HFF-Myc (cell line): ENCODE measurements at regions not wholly inside any gene's neighbourhood (a gene's known extent, or its start where the extent isn't known, plus 50 kb on each side); places are given as distances from the start of the nearest gene placed in this dataset.

ENCODE experiments used
- DNase-seq: peaks from one replicate; pipeline ENCODE4 v3.0.0-alpha.2; 2011; ENCODE audit warnings: low read depth; ENCODE audit errors: extremely low read depth
- H3K4me3 ChIP-seq: replicated peaks from 2 replicates; pipeline ENCODE4 v1.5.1; 2011; ENCODE audit warnings: low read depth, mild to moderate bottlenecking, control low read depth, low read length
- TF ChIP-seq, protein P1 (sequence below): IDR thresholded peaks from 2 replicates; pipeline ENCODE4 v1.5.1; 2012; ENCODE audit warnings: mild to moderate bottlenecking, low read depth, low read length, control low read depth; ENCODE audit errors: missing control alignments

DNA sequence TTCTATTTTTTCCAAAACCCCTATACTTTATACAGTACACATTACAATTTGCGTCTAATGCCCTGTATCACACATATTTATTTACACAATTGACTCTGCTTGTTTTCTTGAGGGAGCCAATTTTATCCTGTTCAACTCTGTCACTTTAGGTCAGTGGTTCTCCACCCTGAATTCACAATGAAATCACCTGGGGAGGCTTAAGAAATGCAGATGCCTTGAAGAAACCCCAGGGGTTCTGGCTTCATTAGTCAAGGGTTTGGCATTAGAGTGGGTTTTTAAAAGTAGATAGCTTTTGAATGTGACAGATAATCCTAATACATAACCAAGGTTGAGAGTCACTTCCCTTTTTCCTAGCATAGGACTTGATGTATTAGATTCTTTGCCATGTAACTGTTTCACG lies 398.6 kb upstream of the ERCC4 start:
- TF ChIP-seq, protein P1, sequence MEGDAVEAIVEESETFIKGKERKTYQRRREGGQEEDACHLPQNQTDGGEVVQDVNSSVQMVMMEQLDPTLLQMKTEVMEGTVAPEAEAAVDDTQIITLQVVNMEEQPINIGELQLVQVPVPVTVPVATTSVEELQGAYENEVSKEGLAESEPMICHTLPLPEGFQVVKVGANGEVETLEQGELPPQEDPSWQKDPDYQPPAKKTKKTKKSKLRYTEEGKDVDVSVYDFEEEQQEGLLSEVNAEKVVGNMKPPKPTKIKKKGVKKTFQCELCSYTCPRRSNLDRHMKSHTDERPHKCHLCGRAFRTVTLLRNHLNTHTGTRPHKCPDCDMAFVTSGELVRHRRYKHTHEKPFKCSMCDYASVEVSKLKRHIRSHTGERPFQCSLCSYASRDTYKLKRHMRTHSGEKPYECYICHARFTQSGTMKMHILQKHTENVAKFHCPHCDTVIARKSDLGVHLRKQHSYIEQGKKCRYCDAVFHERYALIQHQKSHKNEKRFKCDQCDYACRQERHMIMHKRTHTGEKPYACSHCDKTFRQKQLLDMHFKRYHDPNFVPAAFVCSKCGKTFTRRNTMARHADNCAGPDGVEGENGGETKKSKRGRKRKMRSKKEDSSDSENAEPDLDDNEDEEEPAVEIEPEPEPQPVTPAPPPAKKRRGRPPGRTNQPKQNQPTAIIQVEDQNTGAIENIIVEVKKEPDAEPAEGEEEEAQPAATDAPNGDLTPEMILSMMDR: no peak
- no peak overlapping the region for H3K4me3 ChIP-seq
- DNase-seq: no peak

DNA sequence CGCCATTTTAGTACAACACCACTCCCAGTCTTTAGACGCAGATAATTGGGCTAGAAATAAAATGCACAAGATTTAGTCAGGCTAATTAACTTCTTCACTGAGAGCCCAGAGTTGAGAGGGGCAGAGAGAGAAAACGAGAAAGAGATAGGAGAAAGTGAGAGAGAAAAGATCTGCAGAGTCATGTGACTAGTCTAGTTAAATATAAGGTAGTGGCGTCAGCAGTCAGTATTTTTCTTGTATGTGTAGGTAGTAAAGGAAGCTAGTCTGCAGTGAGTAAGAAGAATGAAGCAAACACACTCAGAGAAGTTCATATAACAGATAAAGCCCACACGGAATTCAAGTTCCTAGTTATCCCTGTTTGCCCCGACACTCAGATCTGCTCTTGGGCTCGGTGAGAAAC lies 392.6 kb upstream of the ERCC4 start:
- DNase-seq: no peak
- TF ChIP-seq, protein P1: no peak
- no peak overlapping the region for H3K4me3 ChIP-seq

DNA sequence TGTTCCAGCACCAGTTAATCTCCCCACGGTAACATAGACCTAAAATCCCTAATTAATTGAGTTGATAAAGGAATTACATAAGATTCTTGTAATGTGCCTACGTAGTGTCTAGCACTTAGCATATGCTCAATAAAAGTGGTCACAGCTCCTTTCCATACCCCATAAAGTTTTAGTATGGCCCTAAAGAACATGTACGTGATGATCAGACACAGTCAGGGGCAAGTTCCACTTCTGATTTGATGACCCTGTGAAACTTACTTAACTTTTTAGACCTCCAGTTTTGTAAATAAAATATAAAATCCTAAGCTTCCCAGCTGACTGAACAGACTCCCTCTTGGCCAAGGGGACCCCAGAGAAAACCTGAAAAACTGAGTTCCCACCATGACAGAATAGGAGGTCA lies 391.3 kb upstream of the ERCC4 start:
- no peak overlapping the region for H3K4me3 ChIP-seq
- TF ChIP-seq, protein P1: no peak
- no peak for DNase-seq

DNA sequence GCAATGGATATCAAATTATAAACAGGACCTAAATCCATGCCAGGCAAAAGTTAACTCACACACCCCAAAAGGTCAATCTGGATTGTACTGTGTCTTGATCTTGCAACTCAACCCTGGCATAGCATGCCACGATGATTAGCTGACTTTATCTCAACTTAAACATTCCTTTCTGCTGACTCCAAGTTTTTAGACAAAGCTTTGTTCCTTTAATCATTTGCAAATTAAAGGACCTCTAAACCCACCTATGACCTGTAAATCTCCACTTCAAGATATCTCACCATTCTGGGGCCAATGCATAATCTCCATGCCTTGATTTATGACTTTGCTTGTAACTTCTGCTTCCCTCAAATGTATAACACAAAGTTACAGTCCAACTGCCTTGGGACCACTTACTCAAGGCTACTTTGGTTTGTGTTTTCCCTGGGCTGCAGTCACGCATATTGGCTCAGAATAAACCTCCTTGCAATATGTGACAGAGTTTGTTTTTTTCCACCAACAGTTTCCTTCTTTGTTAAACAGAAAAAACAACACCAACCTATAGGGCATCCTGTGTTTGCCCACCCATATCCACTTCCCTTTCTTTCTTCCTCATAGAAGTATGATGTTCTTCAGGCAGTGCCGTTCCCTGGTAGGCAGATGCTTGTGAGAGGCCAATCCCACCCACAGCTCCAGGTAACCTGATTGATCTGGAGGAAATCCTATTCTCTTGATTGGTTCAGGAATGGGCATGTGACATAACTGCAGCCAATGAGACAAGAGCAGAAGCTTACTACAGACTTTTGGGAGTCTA lies 390.6 kb upstream of the ERCC4 start:
- no peak for DNase-seq
- no peak overlapping the region for H3K4me3 ChIP-seq
- TF ChIP-seq, protein P1: no peak

DNA sequence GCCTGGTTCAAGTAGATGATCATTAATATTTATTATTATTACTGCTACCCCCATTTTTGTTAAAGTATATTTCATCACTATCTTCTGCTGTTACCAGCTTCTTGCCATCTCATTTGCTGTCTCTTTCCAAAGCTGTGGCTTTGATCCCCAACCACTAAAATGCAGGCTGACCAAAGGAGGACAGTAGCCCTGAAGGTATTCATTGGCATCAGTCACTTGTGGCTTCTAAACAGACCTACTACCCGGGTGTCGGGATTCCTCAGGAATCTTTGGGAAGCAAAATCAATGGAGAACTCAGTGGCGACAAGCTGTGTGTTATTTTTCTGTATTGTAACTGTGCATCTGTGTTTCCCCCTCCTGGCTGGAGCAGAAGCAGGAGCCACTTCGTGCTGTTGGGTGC lies 379.2 kb upstream of the ERCC4 start:
- no peak overlapping the region for H3K4me3 ChIP-seq
- no peak for DNase-seq
- TF ChIP-seq, protein P1: no peak

DNA sequence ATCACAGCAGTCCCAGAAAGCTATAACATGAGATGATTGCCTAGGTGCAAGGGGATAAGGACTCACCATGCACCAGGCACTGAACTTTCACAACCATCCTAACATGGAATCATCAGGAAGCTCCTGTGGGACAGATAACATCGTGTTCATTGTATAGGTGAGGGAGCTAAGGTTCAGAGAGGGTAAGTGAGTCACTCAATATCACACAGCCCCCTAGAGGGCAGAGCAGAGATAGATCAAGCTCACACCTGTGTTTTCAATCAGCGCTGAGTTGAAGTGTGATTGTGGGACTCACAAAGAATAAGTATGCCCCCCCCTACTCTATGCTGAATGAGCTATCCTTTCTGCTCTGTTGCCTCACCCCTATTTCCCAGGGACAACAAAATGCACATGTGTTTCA lies 377.7 kb upstream of the ERCC4 start:
- no peak overlapping the region for H3K4me3 ChIP-seq
- no peak for DNase-seq
- TF ChIP-seq, protein P1: no peak

DNA sequence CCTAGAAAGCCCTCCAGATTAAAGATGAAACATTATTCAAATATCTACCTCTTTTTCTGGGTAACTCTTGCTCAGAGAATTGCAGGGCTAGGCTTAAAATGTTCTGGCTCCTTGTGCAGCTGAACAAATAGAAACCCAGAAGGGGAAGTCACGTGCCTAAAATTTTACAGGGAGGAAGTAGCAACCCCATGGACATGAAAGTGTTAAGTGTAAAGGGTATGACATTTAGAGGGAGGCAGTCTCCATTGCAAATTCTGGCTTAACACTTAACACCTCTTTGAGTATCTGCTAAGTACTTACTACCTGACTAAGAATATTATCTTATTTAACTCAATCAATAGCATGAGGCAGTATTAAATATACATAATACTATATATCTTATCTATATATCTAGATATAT lies 376.1 kb upstream of the ERCC4 start:
- TF ChIP-seq, protein P1: no peak
- H3K4me3 ChIP-seq: no peak overlapping the region
- DNase-seq: no peak
